ENCODE measurements at regions not wholly inside any gene's neighbourhood (a gene's known extent, or its start where the extent isn't known, plus 50 kb on each side); places are given as distances from the start of the nearest gene placed in this dataset.

DNA sequence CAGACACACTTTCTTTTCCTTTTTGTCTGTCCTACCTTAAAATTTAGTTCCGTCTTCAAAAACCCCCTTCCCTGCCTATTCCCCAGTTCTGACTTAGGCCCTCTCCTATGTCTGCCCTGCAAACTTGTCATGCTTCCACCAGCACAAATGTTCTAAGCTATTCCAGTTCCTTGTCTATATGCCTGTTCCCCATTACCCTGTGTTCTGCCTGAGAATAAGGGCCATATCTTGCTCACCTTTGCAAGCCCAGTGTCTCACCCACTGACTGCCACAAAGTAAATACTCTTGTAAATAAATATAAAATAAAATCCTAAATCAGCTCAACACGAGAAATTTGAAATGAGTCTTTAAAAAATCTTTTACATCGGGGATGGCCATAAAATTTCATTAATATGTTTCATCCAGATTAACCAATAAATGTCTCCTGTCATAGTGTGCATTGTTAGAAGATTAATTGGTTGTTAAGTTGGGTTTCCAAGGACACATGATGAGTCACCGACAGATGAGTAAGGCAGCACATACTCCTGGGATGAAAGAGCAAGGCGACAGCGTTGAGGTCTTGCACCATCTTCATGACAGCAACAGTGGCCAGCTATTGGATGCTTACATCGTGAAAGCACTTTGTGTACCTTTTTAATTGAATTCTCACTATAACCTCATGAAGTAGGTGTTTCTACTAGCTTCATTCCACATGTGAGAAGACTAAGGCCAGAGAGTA, 92.6 kb upstream of the NGF start:
- ATAC-seq (no peak), DNase-seq (no peak)
- intact Hi-C loops (cut with DNase I, micrococcal nuclease): no loop called here

- DNase-seq (no peak), ATAC-seq (no peak)
- intact Hi-C loops (cut with DNase I, micrococcal nuclease): no loop called here
These were observed 91.8 kb upstream of the NGF start for GRCh38 chr1:115429884-115430283.

GRCh38 chr1:115429241-115429640, 91.2 kb upstream of the NGF start:
- intact Hi-C loops (cut with DNase I, micrococcal nuclease): no loop called here
- ATAC-seq: no peak
- DNase-seq: no peak

- no peak for DNase-seq
- ATAC-seq: no peak
- intact Hi-C loops (cut with DNase I, micrococcal nuclease): no loop called here
These were observed 90.6 kb upstream of the NGF start for GRCh38 chr1:115428676-115429075.

GRCh38 chr1:115428256-115428655, 90.2 kb upstream of the NGF start:
- ATAC-seq: no peak
- intact Hi-C loops (cut with DNase I, micrococcal nuclease): no loop called here

GRCh38 chr1:115426956-115427355, 88.9 kb upstream of the NGF start:
- no peak for ATAC-seq
- no peak for DNase-seq
- intact Hi-C loops (cut with DNase I, micrococcal nuclease): no loop called here

More at GRCh38 chr1:115428256-115428655, 90.2 kb upstream of the NGF start:
- no peak for DNase-seq

GRCh38 chr1:115426231-115426771, 88.3 kb upstream of the NGF start:
- intact Hi-C loops (cut with DNase I, micrococcal nuclease): no loop called here
- ATAC-seq (no peak), DNase-seq (no peak)

- ATAC-seq: no peak
- intact Hi-C loops (cut with DNase I, micrococcal nuclease): no loop called here
- DNase-seq: no peak
These were observed 87.4 kb upstream of the NGF start for GRCh38 chr1:115425442-115425841.

DNA sequence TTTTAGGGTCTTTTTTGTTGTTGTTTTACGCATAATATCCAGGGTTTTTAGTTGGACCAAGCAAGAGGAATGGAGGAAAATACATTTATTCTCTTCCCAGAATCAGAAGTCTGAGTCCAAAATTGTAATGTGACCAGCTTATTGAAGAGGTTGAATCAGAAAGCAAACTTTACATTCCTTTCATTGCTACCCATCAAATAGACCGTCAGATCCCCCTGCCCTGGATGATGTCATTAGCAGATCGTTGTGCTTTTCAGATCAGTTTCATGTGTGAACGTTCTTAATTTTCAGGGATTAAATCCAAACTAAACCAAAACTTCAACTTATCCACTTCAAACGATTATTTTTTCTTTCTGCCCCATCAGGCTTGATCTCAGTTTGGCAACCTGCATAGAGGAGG, 85.7 kb upstream of the NGF start:
- ATAC-seq (no peak), DNase-seq (no peak)
- intact Hi-C loops (cut with DNase I, micrococcal nuclease): no loop called here

DNA sequence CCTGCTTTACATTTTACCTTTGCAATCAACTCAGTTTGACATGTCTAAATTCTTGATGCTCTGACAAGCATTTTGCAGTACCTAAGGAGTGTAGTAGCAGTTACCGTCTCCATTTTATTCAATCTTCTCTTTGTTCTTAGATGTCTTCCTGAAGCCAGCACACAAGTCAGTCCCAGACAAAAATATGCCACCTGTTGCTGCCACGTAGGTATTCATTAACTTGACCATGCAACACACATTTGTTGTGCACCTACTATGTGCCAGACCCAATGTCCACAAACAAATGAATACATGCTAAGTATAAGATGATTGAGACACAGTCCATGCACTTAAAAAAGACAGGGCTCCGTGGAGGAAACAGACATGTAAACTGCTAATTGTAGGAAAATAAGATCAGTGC, 81.5 kb upstream of the NGF start:
- no peak for ATAC-seq
- no peak for DNase-seq
- intact Hi-C loops (cut with DNase I, micrococcal nuclease): no loop called here

GRCh38 chr1:115413621-115414020, 75.6 kb upstream of the NGF start:
- DNase-seq (no peak), ATAC-seq (no peak)
- intact Hi-C loops (cut with DNase I, micrococcal nuclease): no loop called here

DNA sequence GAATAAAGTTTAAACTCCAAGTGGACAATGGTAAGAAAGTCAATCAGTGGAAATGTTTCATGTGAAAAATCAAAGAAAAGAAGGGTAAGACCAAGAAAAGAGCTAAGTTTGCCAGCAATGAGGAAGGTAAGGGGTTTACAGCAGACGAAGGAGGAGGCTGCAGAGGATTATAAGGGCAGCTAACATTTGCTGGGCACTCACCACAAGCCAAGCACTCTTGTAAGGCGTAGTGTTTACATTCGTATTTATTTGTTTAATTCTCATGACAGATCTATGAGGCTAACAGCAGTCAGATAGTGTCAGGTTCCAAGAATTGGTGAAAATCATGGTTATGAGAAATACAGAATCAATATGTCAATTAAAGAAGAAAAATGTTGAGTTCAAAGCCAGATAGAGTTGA, 75.2 kb upstream of the NGF start:
- no peak for ATAC-seq
- DNase-seq: no peak
- intact Hi-C loops (cut with DNase I, micrococcal nuclease): no loop called here

DNA sequence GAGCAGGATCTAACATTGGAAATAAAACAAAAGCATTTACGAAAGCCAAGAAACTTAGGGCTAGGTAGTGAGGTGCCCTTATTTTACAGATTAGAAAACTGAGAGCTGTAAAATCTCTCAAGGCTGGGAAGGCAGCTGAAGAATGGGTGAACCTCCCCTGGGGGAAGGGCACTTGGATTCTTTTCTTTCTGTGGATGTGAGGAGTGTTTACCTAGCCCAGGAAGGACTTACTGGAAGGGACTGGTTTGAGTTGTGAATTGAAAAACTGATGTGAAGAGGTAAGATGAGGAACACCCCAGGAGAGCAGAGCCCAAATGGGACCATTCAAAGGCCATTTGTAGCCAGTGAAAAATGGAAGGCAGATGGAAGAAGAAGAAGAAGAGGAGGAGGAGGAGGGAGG, 74.7 kb upstream of the NGF start:
- intact Hi-C loops (cut with DNase I, micrococcal nuclease): no loop called here
- ATAC-seq (no peak), DNase-seq (no peak)

GRCh38 chr1:115412286-115412685, 74.2 kb upstream of the NGF start:
- DNase-seq (no peak), ATAC-seq (no peak)
- intact Hi-C loops (cut with DNase I, micrococcal nuclease): no loop called here

DNA sequence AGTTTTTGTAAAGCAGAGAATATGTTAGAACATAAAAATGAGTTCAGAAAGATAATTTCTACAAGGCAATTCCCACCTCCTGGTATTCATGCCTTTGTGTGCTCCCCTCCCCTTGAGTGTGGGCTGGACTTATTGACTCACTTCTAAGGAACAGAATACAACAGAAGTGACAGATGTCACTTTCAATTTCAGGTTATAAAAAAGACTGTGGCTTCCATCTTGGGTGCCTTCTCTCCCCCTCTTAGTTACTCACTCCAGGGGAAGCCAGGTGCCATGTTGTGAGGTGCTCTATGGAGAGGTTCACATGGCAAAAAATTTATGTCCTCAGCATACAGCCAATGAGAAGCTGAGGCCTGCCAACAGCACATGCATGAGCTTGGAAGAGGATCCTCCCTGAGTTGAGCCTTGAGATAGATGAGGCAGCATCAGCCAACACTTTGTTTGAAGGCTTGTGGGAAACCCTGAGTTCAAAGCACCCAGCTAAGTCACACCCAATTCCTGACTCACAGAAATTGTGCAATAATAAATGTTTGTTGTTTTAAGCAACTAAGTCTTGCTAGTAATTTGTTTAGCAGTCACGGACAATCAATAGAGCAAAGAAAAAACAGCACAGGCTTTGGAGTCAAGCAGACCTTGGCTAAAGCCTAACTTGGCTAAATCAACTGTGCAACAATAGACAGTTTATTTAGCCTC, 73.5 kb upstream of the NGF start:
- ATAC-seq: no peak
- intact Hi-C loops (cut with DNase I, micrococcal nuclease): no loop called here
- DNase-seq: no peak

- no peak for DNase-seq
- no peak for ATAC-seq
- intact Hi-C loops (cut with DNase I, micrococcal nuclease): no loop called here
These were observed 71.3 kb upstream of the NGF start for GRCh38 chr1:115409094-115410015.

DNA sequence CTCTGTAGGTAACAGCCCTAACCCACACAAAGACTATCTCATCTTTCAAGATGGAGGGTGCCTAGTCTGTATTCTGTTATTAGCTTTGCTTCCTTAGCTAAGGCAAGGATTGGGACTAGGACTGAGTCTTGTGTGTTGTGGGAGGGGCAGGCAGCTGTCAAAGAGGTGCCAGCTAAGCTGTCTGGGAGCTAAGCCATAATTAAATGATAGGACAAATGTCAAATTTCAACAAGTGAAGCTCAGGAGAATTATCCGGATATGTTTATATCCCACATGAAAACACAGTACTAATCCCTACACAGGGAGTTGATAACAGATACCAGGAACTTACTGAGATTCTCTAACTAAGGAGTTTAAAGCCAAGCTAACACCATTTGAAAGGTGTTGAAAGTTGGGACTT, 70.5 kb upstream of the NGF start:
- intact Hi-C loops (cut with DNase I, micrococcal nuclease): no loop called here
- ATAC-seq (no peak), DNase-seq (no peak)

DNA sequence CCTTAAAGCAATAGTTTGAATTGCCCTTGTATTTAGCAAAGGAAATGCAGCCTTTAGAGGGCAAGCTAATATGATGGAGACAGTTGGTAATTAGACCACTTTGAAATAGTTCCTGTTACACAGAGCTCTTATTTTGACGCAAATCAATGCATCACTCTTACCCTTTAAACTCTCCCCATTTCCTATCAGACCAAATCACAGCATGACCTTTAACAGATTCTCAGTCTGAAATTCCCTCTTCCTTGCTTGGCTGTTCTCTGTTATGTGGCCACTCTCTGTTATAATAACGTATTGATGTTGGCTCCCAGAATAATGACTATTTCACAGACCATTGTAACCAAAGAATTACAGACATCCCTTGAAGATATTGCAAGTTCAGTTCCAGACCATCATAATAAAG, 66.9 kb upstream of the NGF start:
- intact Hi-C loops (cut with DNase I, micrococcal nuclease): no loop called here
- DNase-seq (no peak), ATAC-seq (no peak)

DNA sequence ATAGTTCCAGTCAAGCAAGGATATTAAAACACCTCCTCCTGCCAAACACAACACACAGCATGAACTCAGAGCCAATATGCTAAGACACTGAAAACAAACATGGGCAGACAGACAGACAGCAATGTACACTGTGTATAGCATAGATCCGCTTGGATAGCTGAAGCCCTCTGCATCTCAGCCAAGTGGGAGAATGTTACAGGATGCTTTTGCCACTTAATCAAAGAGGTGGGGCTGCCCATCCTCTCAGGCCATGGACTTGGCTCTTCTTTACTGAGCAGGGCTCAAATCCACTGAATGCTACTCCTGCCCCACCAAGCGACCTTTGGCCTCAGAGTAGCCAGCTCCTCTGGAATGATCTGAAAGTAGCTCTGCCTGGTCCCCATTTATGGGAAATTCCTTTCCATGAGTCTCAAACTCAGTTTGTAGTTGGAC, 64.7 kb upstream of the NGF start:
- ATAC-seq: no peak
- no peak for DNase-seq
- intact Hi-C loops (cut with DNase I, micrococcal nuclease): no loop called here

- no peak for DNase-seq
- no peak for ATAC-seq
- intact Hi-C loops (cut with DNase I, micrococcal nuclease): no loop called here
These were observed 63.6 kb upstream of the NGF start for GRCh38 chr1:115401676-115402075.

Data from left colon (tissue), 2 donors.